HG03159 (cell line): ENCODE measurements at regions not wholly inside any gene's neighbourhood (a gene's known extent, or its start where the extent isn't known, plus 50 kb on each side); places are given as distances from the start of the nearest gene placed in this dataset.
A peak's percentile ranks its signal among the peaks of the same experiment; 100 is the strongest.
"Not testable (repeated sequence)": the region's sequence is repeated elsewhere in the genome, so short reads cannot be mapped to it uniquely, and the experiment has no call there.

ENCODE experiments used
- ATAC-seq: cut with Tn5 transposase; IDR thresholded peaks from one replicate; pipeline ENCODE4 v1.9.1; 2021; ENCODE audit warnings: mild to moderate bottlenecking, moderate library complexity; ENCODE audit not compliant: unreplicated experiment

DNA sequence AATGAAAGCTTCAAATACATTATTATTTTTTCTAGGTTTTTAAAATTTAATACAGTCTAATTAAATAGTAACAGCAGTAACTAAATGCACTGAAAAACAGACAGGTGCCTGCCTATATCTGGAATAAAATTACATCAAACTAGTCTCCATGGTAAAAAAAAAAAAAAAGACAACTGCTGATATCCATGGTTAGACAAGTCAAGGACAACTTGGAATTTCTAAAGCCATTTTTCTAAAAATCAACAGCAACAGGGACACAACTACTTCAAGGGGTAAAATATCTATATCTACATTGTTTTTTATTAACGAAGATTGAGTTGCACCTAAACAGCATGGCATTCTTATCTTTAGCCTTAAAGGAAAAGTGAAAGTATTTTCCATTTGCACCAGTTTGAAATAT lies 74.7 kb upstream of the VPREB1 start:
- no peak for ATAC-seq

DNA sequence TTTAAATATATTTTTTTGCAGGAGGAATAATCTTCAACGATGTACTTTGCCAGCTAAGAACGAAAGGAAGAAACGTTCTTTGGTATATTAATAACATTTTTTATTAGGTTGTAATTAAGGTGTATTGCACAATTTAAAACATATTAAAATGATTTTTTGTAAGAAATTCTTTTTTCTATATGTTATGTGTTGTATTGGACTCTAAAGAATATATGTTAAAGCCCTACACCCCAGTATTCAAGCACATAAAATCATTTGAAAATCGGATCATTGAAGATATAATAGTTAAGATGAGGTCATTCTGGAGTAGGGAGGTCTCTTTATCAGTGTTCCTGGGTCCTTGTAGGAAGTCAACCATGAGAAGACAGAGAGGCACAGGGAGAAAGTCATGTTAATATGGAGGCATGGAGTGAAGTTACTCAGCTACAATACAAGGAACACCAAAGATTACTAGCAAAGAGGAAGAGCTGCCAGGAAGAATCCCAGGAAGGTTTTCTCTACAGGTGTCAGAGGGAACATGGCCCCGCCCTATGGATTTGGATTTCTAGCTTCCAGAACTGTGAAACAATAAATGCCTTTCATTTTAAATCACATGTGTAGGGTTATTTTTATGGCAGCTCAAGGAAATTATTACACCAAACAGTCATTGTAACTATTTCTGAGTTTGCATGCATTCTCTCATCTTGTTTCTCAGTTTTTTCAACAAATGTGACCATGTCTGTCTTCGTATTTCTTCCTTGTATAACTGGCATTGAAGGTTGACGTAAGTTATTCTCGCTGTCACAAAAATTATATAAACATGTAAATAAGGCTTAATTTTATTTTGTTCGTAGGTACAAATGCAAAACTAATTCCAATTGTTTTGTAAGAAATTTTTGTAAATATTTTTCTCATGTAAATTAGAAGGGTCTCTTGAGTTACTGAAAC lies 75.4 kb upstream of the VPREB1 start:
- no peak for ATAC-seq

DNA sequence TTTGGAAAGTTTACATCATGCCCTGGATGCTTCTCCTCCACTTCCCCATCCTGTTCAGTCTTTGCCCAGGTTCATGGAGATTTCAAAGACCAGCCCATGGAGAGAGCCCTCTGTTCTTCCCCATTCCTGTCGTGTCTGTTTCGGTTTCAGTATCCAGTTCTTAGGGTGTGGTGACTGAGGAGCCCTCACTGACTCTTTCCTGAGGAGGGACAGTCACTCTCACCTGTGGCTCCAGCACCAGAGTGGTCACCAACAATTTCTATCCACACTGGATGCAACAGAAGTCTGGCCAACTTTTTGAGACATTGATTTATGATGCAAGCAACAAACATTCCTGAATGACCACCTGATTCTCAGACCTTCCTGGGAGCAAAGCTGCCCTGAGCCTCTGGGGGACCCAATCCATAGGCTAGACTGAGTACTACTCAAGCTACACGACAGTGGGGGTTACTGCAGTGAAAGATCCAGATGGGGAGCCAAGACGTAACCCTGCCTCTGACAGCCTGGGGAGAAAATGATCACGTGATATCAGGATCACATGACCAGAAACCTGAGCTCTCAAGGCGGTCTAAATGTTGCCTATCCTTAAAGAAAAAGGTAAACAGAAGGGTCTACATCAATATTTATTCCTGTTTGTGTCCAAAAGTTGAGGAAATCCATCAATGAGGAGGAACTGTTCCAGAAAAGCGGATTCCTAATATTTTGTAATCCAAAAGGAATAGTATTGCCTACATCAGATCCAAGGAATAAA lies 76.2 kb upstream of the VPREB1 start:
- ATAC-seq = no peak

DNA sequence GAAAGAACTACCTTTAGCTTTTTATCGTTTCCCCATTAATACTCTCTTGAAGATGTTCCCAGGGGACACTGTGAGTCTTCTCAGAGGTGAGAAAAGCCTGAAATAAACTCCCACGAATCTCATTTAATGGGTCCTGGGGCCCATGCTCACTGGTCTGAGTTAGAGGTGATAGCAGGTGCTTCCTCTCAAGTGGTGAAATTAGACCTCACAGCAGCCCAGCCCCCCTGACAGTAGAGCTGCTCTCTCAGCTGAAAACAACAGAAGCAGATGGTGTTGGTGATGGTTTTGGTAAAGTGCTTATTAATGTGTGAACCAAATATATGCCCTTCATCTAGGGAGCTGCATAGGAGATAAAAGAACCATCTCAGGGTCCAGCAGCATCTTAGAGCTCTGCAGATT lies 76.8 kb upstream of the VPREB1 start:
- ATAC-seq = peak; percentile 75

DNA sequence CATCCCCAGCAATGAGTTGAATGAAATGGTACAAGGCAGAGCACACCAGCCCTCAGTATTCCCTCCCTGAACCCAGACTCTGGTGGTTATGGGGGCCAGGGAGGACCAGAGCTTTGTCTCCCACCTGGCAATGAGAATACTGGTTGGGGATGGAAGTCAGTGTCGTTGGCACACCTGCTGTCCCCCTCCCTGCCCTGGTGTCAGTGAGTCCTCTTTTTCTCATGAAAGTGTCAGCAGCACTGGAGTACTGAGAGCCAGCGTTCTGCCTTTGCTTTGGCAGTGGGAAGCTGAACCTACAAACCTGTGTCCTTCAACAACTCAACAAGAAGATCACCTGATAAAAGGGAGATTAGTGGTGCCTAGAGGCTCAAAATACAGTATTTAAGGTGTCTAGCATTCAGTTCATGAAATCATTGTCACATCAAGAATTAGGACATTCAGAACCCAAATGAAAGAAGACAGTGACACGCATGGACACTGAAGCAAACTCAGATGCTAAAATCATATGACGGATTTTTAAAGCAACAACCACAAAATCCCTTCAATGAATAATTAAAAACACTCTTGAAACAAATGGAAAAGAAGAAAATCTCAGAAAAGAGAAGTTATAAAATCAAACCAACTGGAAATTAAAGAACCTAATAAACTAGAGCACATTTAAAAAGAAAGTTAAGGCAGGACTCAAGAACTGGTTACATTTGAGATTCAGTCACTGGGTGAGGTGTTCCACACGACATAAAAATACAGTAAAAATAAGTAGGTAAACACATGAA lies 77.5 kb upstream of the VPREB1 start:
- ATAC-seq = no peak

DNA sequence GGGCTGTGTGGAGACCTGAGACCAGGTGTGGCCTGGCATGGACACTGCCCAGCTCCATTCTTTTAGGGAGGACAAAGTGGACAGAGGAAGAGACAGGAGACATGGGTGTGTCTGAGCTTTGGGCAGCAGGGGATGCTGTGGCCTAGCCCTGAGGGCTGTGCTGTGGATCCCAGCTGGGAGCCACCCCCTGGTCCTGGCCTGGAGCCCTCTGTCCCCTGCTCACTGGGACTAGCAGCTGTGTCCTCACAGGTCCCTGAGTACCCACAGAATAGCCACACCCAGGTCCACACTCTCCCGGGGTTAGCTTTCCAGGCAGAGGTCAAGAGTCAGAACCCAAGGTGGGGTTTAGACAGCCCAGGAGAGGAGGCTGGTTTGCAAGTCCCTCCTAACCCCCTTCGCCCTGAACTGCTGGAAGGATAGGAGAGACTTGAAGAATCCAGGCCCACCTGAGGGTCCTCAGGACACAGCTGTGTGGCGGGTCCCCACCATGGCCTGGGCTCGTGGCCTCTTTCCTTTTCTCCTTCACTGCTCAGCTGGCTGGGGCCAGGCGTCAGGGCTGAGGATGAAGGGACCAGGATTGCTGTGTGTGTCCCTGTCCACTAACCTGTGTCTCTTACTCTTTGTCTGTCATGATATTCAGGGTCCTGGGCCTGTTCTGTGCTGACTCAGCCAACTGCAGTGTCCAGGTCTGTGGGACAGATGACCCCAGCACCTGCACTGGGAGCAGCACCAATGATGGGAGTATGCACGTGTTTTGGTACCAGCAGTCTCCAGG lies 78.5 kb upstream of the VPREB1 start:
- ATAC-seq = no peak

GRCh38 chr22:22164541-22165272 lies 79.9 kb upstream of the VPREB1 start:
- ATAC-seq = no peak

GRCh38 chr22:22161924-22162851 lies 82.4 kb upstream of the VPREB1 start:
- ATAC-seq = peak; percentile 77

DNA sequence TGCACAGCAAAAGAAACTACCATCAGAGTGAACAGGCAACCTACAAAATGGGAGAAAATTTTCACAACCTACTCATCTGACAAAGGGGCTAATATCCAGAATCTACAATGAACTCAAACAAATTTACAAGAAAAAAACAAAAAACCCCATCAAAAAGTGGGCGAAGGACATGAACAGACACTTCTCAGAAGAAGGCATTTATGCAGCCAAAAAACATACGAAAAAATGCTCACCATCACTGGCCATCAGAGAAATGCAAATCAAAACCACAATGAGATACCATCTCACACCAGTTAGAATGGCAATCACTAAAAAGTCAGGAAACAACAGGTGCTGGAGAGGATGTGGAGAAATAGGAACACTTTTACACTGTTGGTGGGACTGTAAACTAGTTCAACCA lies 83.8 kb upstream of the VPREB1 start:
- not testable (repeated sequence) for ATAC-seq

DNA sequence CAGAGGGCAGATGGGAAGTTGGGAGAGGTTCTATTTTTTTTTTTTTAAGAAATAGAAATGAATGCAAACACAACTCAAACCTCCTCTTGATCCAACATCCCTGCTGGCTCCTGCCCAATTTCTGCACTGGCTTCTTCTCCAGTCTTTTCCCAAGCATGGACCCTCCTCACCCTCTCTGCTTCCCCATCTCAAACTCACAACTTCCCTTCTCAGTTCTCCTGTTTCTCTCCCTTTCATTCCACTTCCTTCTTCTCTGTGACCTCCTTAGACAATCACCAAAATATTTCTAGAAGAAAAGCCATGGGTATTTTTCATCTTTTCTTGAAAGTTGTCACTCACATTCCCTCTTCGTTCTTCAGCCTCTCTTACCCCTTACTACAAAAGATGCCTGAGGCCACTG lies 85.2 kb upstream of the VPREB1 start:
- no peak for ATAC-seq

- ATAC-seq = no peak
Measured at GRCh38 chr22:22158965-22159364, 85.6 kb upstream of the VPREB1 start.

DNA sequence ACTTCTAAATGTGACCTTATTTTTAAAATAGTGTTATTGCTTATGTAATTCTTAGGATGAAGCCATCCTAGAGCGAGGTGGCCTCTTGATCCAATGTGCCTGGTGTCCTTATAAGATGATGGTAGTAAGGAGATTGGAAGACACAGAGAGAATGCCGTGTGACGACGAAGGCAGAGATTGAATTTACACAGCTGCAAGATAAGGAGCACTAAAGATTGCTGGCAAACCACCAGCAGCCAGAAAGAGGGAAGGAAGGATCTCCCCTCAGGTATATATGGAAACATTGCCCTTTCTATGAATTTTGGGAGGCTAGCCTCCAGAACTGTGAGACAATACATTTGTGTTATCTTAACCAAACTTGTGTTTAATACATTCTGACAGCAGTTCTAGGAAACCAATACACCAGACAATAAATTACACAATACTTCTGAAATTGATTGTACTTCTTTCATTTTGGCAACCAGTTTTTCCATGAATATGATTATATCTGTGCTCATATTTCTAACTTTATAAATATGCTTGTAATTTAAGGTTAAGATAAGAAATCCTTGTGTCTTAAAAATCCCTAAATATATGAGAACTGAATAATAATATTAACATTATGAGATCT lies 86.3 kb upstream of the VPREB1 start:
- no peak for ATAC-seq

- peak; percentile 40 for ATAC-seq
Measured at GRCh38 chr22:22157348-22157725, 87.2 kb upstream of the VPREB1 start.

GRCh38 chr22:22156716-22157347 lies 87.8 kb upstream of the VPREB1 start:
- peak; percentile 64 for ATAC-seq

- no peak for ATAC-seq
Measured at GRCh38 chr22:22156348-22156715, 88.3 kb upstream of the VPREB1 start.

GRCh38 chr22:22155607-22156006 lies 89.0 kb upstream of the VPREB1 start:
- ATAC-seq = no peak

DNA sequence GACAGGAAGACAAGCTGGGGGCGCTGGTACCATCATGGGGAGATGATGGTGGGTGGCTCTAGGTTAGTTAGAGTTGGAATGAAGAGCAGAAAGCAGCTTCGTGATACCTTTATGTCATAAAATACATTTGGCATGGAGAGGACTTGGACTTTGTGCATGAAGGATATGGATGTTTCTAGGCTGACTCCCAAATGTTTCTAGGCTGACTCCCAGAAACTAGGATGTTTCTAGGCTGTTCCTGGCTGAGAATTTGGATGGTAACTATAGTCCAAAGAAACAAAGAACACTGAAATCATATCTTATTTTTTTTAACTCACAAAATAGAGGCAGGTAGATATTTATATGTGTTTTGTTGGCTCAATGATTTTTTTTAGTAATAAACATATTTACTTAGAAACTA lies 89.4 kb upstream of the VPREB1 start:
- ATAC-seq = no peak

DNA sequence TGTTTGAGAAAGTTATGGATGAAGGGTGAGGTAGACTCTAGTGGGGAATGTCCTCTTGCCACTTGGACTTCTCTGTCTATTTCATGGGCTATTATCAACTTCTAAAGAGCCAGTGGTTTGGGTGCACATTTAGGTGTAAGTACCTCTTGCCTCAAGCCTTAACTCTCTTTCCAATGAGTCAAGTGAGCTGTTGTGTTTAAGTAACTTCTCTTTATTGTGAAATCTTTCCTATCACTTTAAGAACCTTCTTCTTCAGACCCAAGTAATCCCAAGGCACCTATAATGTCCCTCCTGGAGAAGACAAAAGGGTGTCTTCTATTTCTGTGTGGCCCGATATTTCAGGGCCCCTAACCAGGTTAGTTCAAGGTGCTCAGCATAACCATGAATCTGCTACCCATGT lies 90.5 kb upstream of the VPREB1 start:
- no peak for ATAC-seq
